ENCODE measurements at regions not wholly inside any gene's neighbourhood (a gene's known extent, or its start where the extent isn't known, plus 50 kb on each side); places are given as distances from the start of the nearest gene placed in this dataset.

DNA sequence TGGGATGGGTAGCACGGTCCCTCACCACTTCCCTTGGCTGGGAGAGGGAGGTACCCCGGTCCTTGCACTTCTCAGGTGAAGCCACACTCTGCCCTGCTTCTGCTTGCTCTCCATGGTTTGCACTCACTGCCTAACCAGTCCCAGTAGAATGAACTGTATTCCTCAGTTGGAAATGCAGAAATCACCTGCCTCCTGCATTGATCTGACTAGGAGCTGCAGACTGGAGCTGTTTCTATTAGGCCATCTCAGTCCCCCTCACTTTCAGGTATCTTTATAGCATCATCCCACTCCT lies 264.9 kb downstream of the ZWINT start:
- no peaks in the 10 kb centered on the region for H3K4me1 ChIP-seq (ENCODE audit: control insufficient read depth, insufficient read depth, low read length)
- ATAC-seq: no peak
- H3K27ac ChIP-seq (ENCODE audit: control insufficient read depth, insufficient read depth): no peak overlapping the region
- H3K27me3 ChIP-seq (replicated peaks in 1 of 2; ENCODE audit: control insufficient read depth in 2 of 2, insufficient read depth in 2 of 2, low read length in 1 of 2): no peaks in the 10 kb centered on the region
- DNase-seq (ENCODE audit: low read depth, low spot score): no peak
- H2AFZ ChIP-seq (ENCODE audit: control insufficient read depth, low read depth, low read length): no peak overlapping the region
- no peaks in the 10 kb centered on the region for H4K20me1 ChIP-seq (ENCODE audit: control insufficient read depth, insufficient read depth)
- no peak for FAIRE-seq
- CTCF ChIA-PET: no interaction called here
- 5% methylated on average over 2 of the region's 2 CpGs for WGBS (ENCODE audit: insufficient coverage, insufficient replicate concordance, low lambda C conversion rate, missing lambda C conversion rate)
- H3K36me3 ChIP-seq (ENCODE audit: control insufficient read depth in 2 of 2, insufficient read depth in 2 of 2, low read length in 1 of 2): no peaks in the 10 kb centered on the region
- no peaks in the 10 kb centered on the region for H3K79me2 ChIP-seq (ENCODE audit: control insufficient read depth, insufficient read depth, low read length)
- no peak overlapping the region for H3K9ac ChIP-seq (ENCODE audit: control insufficient read depth, insufficient read depth, low read length)
- no peak for TF ChIP-seq ESRRA (IDR thresholded peaks at IDR 0.05; ENCODE audit: low read length)
- no peak for TF ChIP-seq RUNX3 (IDR thresholded peaks at IDR 0.05; ENCODE audit: low read length)
- no peak for TF ChIP-seq EZH2 (IDR thresholded peaks at IDR 0.05; ENCODE audit: borderline replicate concordance, control insufficient read depth, low read depth, low read length)
- TF ChIP-seq, protein P1, sequence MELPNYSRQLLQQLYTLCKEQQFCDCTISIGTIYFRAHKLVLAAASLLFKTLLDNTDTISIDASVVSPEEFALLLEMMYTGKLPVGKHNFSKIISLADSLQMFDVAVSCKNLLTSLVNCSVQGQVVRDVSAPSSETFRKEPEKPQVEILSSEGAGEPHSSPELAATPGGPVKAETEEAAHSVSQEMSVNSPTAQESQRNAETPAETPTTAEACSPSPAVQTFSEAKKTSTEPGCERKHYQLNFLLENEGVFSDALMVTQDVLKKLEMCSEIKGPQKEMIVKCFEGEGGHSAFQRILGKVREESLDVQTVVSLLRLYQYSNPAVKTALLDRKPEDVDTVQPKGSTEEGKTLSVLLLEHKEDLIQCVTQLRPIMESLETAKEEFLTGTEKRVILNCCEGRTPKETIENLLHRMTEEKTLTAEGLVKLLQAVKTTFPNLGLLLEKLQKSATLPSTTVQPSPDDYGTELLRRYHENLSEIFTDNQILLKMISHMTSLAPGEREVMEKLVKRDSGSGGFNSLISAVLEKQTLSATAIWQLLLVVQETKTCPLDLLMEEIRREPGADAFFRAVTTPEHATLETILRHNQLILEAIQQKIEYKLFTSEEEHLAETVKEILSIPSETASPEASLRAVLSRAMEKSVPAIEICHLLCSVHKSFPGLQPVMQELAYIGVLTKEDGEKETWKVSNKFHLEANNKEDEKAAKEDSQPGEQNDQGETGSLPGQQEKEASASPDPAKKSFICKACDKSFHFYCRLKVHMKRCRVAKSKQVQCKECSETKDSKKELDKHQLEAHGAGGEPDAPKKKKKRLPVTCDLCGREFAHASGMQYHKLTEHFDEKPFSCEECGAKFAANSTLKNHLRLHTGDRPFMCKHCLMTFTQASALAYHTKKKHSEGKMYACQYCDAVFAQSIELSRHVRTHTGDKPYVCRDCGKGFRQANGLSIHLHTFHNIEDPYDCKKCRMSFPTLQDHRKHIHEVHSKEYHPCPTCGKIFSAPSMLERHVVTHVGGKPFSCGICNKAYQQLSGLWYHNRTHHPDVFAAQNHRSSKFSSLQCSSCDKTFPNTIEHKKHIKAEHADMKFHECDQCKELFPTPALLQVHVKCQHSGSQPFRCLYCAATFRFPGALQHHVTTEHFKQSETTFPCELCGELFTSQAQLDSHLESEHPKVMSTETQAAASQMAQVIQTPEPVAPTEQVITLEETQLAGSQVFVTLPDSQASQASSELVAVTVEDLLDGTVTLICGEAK (IDR thresholded peaks at IDR 0.05; ENCODE audit: borderline replicate concordance): no peak
- no peak for TF ChIP-seq BMI1 (IDR thresholded peaks at IDR 0.05; ENCODE audit: borderline replicate concordance)
- TF ChIP-seq STAT1 (conservative IDR thresholded peaks at IDR 0.05): no peak
- TF ChIP-seq NFYA (IDR thresholded peaks at IDR 0.05; ENCODE audit: borderline replicate concordance, low read depth, low read length): no peak
- TF ChIP-seq CEBPB (IDR thresholded peaks at IDR 0.05; ENCODE audit: borderline replicate concordance in 1 of 2, low read depth in 2 of 2, low read length in 2 of 2): no peak
- TF ChIP-seq, protein P2, sequence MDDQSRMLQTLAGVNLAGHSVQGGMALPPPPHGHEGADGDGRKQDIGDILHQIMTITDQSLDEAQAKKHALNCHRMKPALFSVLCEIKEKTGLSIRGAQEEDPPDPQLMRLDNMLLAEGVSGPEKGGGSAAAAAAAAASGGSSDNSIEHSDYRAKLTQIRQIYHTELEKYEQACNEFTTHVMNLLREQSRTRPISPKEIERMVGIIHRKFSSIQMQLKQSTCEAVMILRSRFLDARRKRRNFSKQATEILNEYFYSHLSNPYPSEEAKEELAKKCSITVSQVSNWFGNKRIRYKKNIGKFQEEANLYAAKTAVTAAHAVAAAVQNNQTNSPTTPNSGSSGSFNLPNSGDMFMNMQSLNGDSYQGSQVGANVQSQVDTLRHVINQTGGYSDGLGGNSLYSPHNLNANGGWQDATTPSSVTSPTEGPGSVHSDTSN (IDR thresholded peaks at IDR 0.05; ENCODE audit: insufficient replicate concordance, low read depth, low read length): no peak
- TF ChIP-seq RAD21 (IDR thresholded peaks at IDR 0.05; ENCODE audit: insufficient read depth, low read depth, low read length): no peak
- no peak for TF ChIP-seq SREBF2 (IDR thresholded peaks at IDR 0.05; ENCODE audit: low read length)
- H3K4me3 ChIP-seq: no peak overlapping the region
- no peak overlapping the region for H3K4me2 ChIP-seq (ENCODE audit: control insufficient read depth, insufficient read depth)
- intact Hi-C loops (cut with micrococcal nuclease; ENCODE audit: unreplicated experiment) (no loop called here), in situ Hi-C loops (cut with MboI) (no loop called here)
- POLR2A ChIA-PET: no interaction called here
- no peaks in the 10 kb centered on the region for H3K9me3 ChIP-seq (replicated peaks; ENCODE audit: control insufficient read depth, insufficient read depth, low read length)
- BruUV-seq (replicated peaks): no TSS peak
- SMC1A ChIA-PET (ENCODE audit: uncharacterized antibody, unreplicated experiment): no interaction called here
- RAD21 ChIA-PET (ENCODE audit: unreplicated experiment): no interaction called here
